PC-9 (cell line): ENCODE measurements at regions not wholly inside any gene's neighbourhood (a gene's known extent, or its start where the extent isn't known, plus 50 kb on each side); places are given as distances from the start of the nearest gene placed in this dataset.

Source experiments
- CTCF ChIP-seq: fragments of 200-600 bp; sonication (generic); conservative IDR thresholded peaks from 2 replicates; pipeline ENCODE4 v1.6.1; 2017; ENCODE audit warnings: mixed run types, antibody characterized with exemption, mild to moderate bottlenecking, moderate library complexity
- EZH2 ChIP-seq: fragments of 200-600 bp; sonication (generic); IDR thresholded peaks from 2 replicates; pipeline ENCODE4 v1.8.0; 2017; ENCODE audit warnings: antibody characterized with exemption, low read depth

GRCh38 chr5:167104351-167104750 lies 1187.1 kb upstream of the WWC1 start:
- TF ChIP-seq CTCF (no peak), EZH2 (no peak)
